HepG2 (cell line): ENCODE measurements at regions not wholly inside any gene's neighbourhood (a gene's known extent, or its start where the extent isn't known, plus 50 kb on each side); places are given as distances from the start of the nearest gene placed in this dataset.
A peak's percentile ranks its signal among the peaks of the same experiment; 100 is the strongest.

ENCODE experiments used
- BCL6 ChIP-seq: IDR thresholded peaks from 2 replicates; pipeline ENCODE4 v1.6.1; 2016; ENCODE audit warnings: missing genetic modification reagents, missing compliant biosample characterization
- GTF3A ChIP-seq: sonication (generic); formaldehyde crosslinking; conservative IDR thresholded peaks from 2 replicates; pipeline ENCODE4 v1.4.0; 2020; ENCODE audit warnings: mild to moderate bottlenecking, missing genetic modification reagents
- MBNL3 ChIP-seq: fragments of 250-450 bp; sonication (Bioruptor Pico); conservative IDR thresholded peaks from 2 replicates; pipeline ENCODE4 v1.8.0; 2022; ENCODE audit warnings: mild to moderate bottlenecking, inconsistent platforms
- MZF1 ChIP-seq: sonication (generic); formaldehyde crosslinking; IDR thresholded peaks from 2 replicates; pipeline ENCODE4 v1.8.1; 2023; ENCODE audit warnings: mild to moderate bottlenecking, missing genetic modification reagents, borderline replicate concordance
- ZNF543 ChIP-seq: sonication (generic); formaldehyde crosslinking; IDR thresholded peaks from 2 replicates; pipeline ENCODE4 v1.4.0; 2020; ENCODE audit warnings: mild to moderate bottlenecking, missing genetic modification reagents
- ZNF646 ChIP-seq: sonication (generic); formaldehyde crosslinking; IDR thresholded peaks from 2 replicates; pipeline ENCODE4 v1.9.0; 2021; ENCODE audit warnings: mild to moderate bottlenecking, missing genetic modification reagents

- TF ChIP-seq BCL6 (CRISPR knock-in tag) = peak; percentile 39; the same call in 1 of the 2 replicates
- TF ChIP-seq MZF1 (CRISPR knock-in tag) = no peak
- TF ChIP-seq MBNL3 (CRISPR knock-in tag) = no peak
- no peak for TF ChIP-seq GTF3A
- no peak for TF ChIP-seq ZNF543
- peak; percentile 59; the same call in 1 of the 2 replicates for TF ChIP-seq ZNF646 (CRISPR knock-in tag)
- TF ChIP-seq, all 625 proteins: peak for 22
Observed at GRCh38 chr14:54106661-54107377, 150.2 kb upstream of the BMP4 start (continued).
